ENCODE measurements at regions not wholly inside any gene's neighbourhood (a gene's known extent, or its start where the extent isn't known, plus 50 kb on each side); places are given as distances from the start of the nearest gene placed in this dataset.

GRCh38 chr3:63751459-63751858, 67.6 kb upstream of the C3orf49 start:
- TF ChIP-seq PPARA (CRISPR knock-in tag; IDR thresholded peaks at IDR 0.05; ENCODE audit: borderline replicate concordance), result no peak
- TF ChIP-seq TOX (CRISPR knock-in tag; IDR thresholded peaks at IDR 0.05; ENCODE audit: borderline replicate concordance), result no peak
- TF ChIP-seq ZFP3 (CRISPR knock-in tag; IDR thresholded peaks at IDR 0.05), result no peak
- no peak for TF ChIP-seq ZNF8 (CRISPR knock-in tag; IDR thresholded peaks at IDR 0.05)
- no peak for TF ChIP-seq GLIS3 (CRISPR knock-in tag; IDR thresholded peaks at IDR 0.05)
- TF ChIP-seq CREB5 (CRISPR knock-in tag; IDR thresholded peaks at IDR 0.05; ENCODE audit: low read depth), result no peak
- no peak for TF ChIP-seq PATZ1 (CRISPR knock-in tag; IDR thresholded peaks at IDR 0.05; ENCODE audit: borderline replicate concordance)
- no peak for TF ChIP-seq CSDC2 (CRISPR knock-in tag; IDR thresholded peaks at IDR 0.05)
- no peak for TF ChIP-seq CSRNP3 (CRISPR knock-in tag; IDR thresholded peaks at IDR 0.05)
- no peak for TF ChIP-seq ARNTL (CRISPR knock-in tag; IDR thresholded peaks at IDR 0.05; ENCODE audit: borderline replicate concordance, low read depth)
- TF ChIP-seq SNAI2 (CRISPR knock-in tag; IDR thresholded peaks at IDR 0.05), result no peak
- TF ChIP-seq ESRRG (CRISPR knock-in tag; IDR thresholded peaks at IDR 0.05), result no peak
- no peak for TF ChIP-seq POU6F1 (CRISPR knock-in tag; IDR thresholded peaks at IDR 0.05; ENCODE audit: borderline replicate concordance, low read depth)
- TF ChIP-seq TCF4 (CRISPR knock-in tag; IDR thresholded peaks at IDR 0.05; ENCODE audit: borderline replicate concordance), result no peak
- no peak for TF ChIP-seq OSR1 (CRISPR knock-in tag; IDR thresholded peaks at IDR 0.05)
- TF ChIP-seq ZFP30 (CRISPR knock-in tag; IDR thresholded peaks at IDR 0.05), result no peak
- no peak for TF ChIP-seq TSHZ2 (CRISPR knock-in tag; IDR thresholded peaks at IDR 0.05)
- no peak for TF ChIP-seq ZNF70 (CRISPR knock-in tag; IDR thresholded peaks at IDR 0.05)
- ATAC-seq, result no peak

- no peak for ATAC-seq
- TF ChIP-seq ZC3H10 (CRISPR knock-in tag; IDR thresholded peaks at IDR 0.05) (no peak), CREB5 (CRISPR knock-in tag; IDR thresholded peaks at IDR 0.05; ENCODE audit: low read depth) (no peak), RARB (CRISPR knock-in tag; IDR thresholded peaks at IDR 0.05) (no peak), SNAI2 (CRISPR knock-in tag; IDR thresholded peaks at IDR 0.05) (no peak), PATZ1 (CRISPR knock-in tag; IDR thresholded peaks at IDR 0.05; ENCODE audit: borderline replicate concordance) (no peak), CSDC2 (CRISPR knock-in tag; IDR thresholded peaks at IDR 0.05) (no peak), TCF4 (CRISPR knock-in tag; IDR thresholded peaks at IDR 0.05; ENCODE audit: borderline replicate concordance) (no peak), ARNTL (CRISPR knock-in tag; IDR thresholded peaks at IDR 0.05; ENCODE audit: borderline replicate concordance, low read depth) (no peak)
Observed at GRCh38 chr3:63753567-63753966, 65.5 kb upstream of the C3orf49 start.
